A673 (cell line): ENCODE measurements at regions not wholly inside any gene's neighbourhood (a gene's known extent, or its start where the extent isn't known, plus 50 kb on each side); places are given as distances from the start of the nearest gene placed in this dataset.

ENCODE experiments used
- EZH2 ChIP-seq: fragments of 200-600 bp; sonication (generic); IDR thresholded peaks from 2 replicates; pipeline ENCODE4 v1.6.1; 2017; ENCODE audit warnings: borderline replicate concordance, low read depth, mild to moderate bottlenecking, mixed read lengths, antibody characterized with exemption, low read length; ENCODE audit not compliant: poor library complexity, severe bottlenecking
- TF ChIP-seq, protein P1 (sequence below): fragments of 300-800, 200-600 bp; sonication (generic); conservative IDR thresholded peaks from 2 replicates; pipeline ENCODE4 v1.5.1; 2017; ENCODE audit warnings: low read depth, mild to moderate bottlenecking, antibody characterized with exemption, low read length, moderate library complexity, mixed read lengths

DNA sequence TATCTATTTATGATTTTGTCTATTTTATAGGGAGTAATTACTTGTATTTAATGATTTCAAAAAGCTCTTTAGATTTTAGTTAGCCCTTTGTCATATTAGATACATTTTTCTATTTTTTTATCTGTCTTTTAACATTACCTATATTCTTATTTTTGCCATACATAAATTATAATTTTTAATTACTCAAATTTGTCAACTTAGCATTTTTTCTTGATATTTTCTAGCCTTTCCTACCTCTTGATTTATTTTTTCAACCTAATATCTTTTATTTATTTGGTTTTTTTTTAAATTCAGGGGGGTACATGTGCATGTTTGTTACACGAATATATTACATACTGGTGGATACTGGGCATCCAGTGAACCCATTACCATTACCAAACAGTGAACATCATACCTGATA, 114.3 kb upstream of the F13A1 start:
- TF ChIP-seq, protein P1, sequence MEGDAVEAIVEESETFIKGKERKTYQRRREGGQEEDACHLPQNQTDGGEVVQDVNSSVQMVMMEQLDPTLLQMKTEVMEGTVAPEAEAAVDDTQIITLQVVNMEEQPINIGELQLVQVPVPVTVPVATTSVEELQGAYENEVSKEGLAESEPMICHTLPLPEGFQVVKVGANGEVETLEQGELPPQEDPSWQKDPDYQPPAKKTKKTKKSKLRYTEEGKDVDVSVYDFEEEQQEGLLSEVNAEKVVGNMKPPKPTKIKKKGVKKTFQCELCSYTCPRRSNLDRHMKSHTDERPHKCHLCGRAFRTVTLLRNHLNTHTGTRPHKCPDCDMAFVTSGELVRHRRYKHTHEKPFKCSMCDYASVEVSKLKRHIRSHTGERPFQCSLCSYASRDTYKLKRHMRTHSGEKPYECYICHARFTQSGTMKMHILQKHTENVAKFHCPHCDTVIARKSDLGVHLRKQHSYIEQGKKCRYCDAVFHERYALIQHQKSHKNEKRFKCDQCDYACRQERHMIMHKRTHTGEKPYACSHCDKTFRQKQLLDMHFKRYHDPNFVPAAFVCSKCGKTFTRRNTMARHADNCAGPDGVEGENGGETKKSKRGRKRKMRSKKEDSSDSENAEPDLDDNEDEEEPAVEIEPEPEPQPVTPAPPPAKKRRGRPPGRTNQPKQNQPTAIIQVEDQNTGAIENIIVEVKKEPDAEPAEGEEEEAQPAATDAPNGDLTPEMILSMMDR, result no peak
- TF ChIP-seq EZH2, result no peak
